Lung (tissue), 11 donors: ENCODE measurements at regions not wholly inside any gene's neighbourhood (a gene's known extent, or its start where the extent isn't known, plus 50 kb on each side); places are given as distances from the start of the nearest gene placed in this dataset.

ENCODE experiments used
- ATAC-seq: fragments of 200-7000 bp; cut with Tn5 transposase; one replicate; pipeline ENCODE4 v1.9.1; 2020; ENCODE audit warnings: moderate number of reproducible peaks; ENCODE audit not compliant: insufficient read depth, low FRiP score
- DNase-seq, 3 donors: peaks; one replicate each; pipeline ENCODE4 v3.0.0-alpha.2; 2013 to 2017
- H3K27ac ChIP-seq, 2 donors: one replicate each; pipeline ENCODE4 v1.5.1; 2013; ENCODE audit warnings: mild to moderate bottlenecking in 2 of 2, moderate library complexity in 2 of 2, control low read depth in 1 of 2, inconsistent platforms in 1 of 2, low read depth in 1 of 2, low read length in 1 of 2
- H3K27me3 ChIP-seq, 3 donors: one replicate each; pipeline ENCODE4 v1.5.1; 2013; ENCODE audit warnings: low read length in 2 of 3; ENCODE audit not compliant: control insufficient read depth in 3 of 3, insufficient read depth in 3 of 3
- H3K36me3 ChIP-seq, 4 donors: one replicate each; pipeline ENCODE4 v1.5.1; 2013; ENCODE audit warnings: low read length in 4 of 4, mild to moderate bottlenecking in 1 of 4, moderate library complexity in 1 of 4; ENCODE audit not compliant: control insufficient read depth in 4 of 4, insufficient read depth in 4 of 4
- H3K4me1 ChIP-seq, 5 donors: one replicate each; pipeline ENCODE4 v1.5.1; 2013; ENCODE audit warnings: low read length in 5 of 5, mild to moderate bottlenecking in 2 of 5, moderate library complexity in 1 of 5; ENCODE audit not compliant: control insufficient read depth in 5 of 5, insufficient read depth in 5 of 5
- H3K4me3 ChIP-seq: one replicate; pipeline ENCODE4 v1.5.1; 2013; ENCODE audit warnings: mild to moderate bottlenecking, control low read depth, moderate library complexity
- H3K9ac ChIP-seq, 2 donors: one replicate each; pipeline ENCODE4 v1.5.1; 2013; ENCODE audit warnings: low read length in 2 of 2, control low read depth in 1 of 2; ENCODE audit not compliant: insufficient read depth in 1 of 2
- H3K9me3 ChIP-seq, 4 donors: one replicate each; pipeline ENCODE4 v1.5.1; 2013; ENCODE audit warnings: low read length in 3 of 4, mild to moderate bottlenecking in 1 of 4, moderate library complexity in 1 of 4; ENCODE audit not compliant: control insufficient read depth in 4 of 4, insufficient read depth in 3 of 4
- WGBS, 2 donors: extraction: QIAGEN DNeasy Blood & Tissue Kit; methylation state at CpG; one replicate each; pipeline ENCODE4 v1.1.7; 2013; 5-methylcytosine and 5-hydroxymethylcytosine counted together
- TF ChIP-seq, protein P1 (sequence below): IDR thresholded peaks from 2 replicates; pipeline ENCODE4 v1.5.1; 2012; ENCODE audit warnings: mild to moderate bottlenecking; ENCODE audit errors: control extremely low read depth, extremely low read depth
- donor health status: control.
- donor health status: control.
- donor health status: Bipolar disorder and iron deficiency.
- donor health status: healthy.
- donor health status: DM: yes; HTN: yes; CAD: no.

DNA sequence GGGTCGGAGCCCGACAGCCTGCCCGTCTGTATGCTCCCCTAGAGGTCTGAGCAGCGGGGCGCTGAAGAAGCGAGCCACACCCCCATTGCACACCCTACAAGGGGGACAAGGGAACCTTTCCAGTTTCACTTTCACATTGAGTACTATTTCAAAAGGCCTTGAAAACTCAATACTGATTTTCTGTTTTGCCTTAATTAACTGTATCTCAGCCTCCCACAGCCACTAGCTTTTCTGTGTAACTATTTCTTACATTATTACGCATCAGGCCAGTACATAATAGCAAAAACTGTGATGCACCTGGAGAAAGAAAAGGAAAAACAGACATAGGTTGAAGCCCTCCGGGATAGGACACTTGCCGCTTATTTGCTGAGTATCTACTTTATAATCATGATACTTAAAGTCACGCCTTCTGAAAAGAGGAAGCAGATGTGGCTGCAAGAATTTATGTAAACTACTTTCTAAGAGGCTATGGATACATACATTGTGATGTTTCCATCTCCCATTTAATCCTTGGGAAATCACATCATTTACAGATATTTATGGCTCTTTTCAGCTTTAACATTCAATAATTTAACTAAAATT lies 1719.5 kb downstream of the MRPL39 start:
- Histone ChIP-seq H3K4me3 (no peak overlapping the region), H3K36me3 (no peaks in the 10 kb centered on the region), H3K4me1 (no peaks in the 10 kb centered on the region), H3K27me3 (no peaks in the 10 kb centered on the region), H3K9ac (no peak overlapping the region), H3K9me3 (no peaks in the 10 kb centered on the region), H3K27ac (no peak overlapping the region)
- no peak for ATAC-seq
- no peak for DNase-seq
- TF ChIP-seq, protein P1, sequence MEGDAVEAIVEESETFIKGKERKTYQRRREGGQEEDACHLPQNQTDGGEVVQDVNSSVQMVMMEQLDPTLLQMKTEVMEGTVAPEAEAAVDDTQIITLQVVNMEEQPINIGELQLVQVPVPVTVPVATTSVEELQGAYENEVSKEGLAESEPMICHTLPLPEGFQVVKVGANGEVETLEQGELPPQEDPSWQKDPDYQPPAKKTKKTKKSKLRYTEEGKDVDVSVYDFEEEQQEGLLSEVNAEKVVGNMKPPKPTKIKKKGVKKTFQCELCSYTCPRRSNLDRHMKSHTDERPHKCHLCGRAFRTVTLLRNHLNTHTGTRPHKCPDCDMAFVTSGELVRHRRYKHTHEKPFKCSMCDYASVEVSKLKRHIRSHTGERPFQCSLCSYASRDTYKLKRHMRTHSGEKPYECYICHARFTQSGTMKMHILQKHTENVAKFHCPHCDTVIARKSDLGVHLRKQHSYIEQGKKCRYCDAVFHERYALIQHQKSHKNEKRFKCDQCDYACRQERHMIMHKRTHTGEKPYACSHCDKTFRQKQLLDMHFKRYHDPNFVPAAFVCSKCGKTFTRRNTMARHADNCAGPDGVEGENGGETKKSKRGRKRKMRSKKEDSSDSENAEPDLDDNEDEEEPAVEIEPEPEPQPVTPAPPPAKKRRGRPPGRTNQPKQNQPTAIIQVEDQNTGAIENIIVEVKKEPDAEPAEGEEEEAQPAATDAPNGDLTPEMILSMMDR = no peak
- WGBS, 2 donors = 71 to 79% methylated on average over 8 to 10 of the region's 10 CpGs

DNA sequence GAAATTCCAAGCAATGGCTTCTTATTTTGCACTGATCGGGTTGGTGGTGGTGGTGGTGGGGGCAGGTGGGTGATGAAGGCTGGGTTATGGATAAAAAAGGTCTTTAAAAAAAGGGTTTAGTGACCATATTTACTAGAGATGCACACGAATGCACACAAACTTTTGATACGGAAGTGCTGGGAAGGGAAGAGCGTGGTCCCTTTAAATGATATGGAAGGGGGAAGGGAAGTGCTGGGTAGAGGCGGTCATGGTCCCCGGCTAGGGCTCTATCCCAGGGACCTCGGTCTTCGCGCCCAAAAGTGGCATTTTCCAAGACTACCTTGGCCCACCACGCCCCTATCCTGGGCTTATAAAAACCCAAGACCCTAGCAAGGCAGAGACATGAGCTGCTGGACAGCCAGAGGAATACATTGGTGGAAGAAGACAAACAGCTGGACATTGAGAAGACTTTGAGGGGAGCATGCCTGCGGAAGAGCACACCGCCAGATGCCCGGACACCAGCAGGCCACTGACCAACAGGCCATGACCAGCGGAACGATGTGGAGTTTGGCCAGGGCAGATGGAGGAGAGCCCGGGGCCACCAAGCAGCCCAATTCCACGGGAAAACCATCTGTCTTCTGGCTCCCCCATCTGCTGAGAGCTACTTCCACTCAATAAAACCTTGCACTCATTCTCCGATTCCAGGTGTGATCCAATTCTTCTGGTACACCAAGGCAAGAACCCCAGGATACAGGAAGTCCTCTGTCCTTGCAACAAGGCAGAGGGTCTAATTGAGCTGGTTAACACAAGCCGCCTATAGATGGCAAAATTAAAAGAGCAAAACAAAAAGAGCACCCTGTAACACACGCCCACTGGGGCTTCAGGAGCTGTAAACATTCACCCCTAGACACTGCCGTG lies 1720.2 kb downstream of the MRPL39 start:
- Histone ChIP-seq H3K9me3 (no peaks in the 10 kb centered on the region), H3K27ac (no peak overlapping the region), H3K36me3 (no peaks in the 10 kb centered on the region), H3K4me3 (no peak overlapping the region), H3K27me3 (no peaks in the 10 kb centered on the region), H3K9ac (no peak overlapping the region), H3K4me1 (no peaks in the 10 kb centered on the region)
- TF ChIP-seq, protein P1 = no peak
- 90 to 91% methylated on average over 21 of the region's 21 CpGs for WGBS, 2 donors
- ATAC-seq (no peak), DNase-seq (no peak)

DNA sequence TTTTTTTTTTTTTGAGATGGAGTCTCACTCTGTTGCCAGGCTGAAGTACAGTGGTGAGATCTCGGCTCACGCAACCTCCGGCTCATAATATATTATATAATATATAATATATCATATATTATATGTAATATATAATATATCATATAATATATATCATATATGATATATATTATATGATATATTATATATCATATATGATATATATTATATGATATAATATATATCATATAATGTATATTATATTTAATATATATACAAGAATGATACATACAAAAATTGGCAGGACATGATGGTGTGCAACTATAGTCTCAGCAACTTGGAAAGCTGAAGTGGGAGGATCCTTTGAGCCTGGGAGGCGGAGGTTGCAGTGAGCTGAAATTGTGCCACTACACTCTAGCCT lies 1725.5 kb downstream of the MRPL39 start:
- no peak overlapping the region for H3K27ac ChIP-seq
- H3K4me1 ChIP-seq = no peaks in the 10 kb centered on the region
- no peaks in the 10 kb centered on the region for H3K36me3 ChIP-seq
- WGBS, 2 donors = 94 to 95% methylated on average over 4 of the region's 4 CpGs
- no peaks in the 10 kb centered on the region for H3K9me3 ChIP-seq
- H3K4me3 ChIP-seq = no peak overlapping the region
- no peak overlapping the region for H3K9ac ChIP-seq
- TF ChIP-seq, protein P1 = no peak
- DNase-seq (no peak), ATAC-seq (no peak)
- H3K27me3 ChIP-seq = no peaks in the 10 kb centered on the region
